GM12865 (cell line): ENCODE measurements at regions not wholly inside any gene's neighbourhood (a gene's known extent, or its start where the extent isn't known, plus 50 kb on each side); places are given as distances from the start of the nearest gene placed in this dataset.
"Not testable (repeated sequence)": the region's sequence is repeated elsewhere in the genome, so short reads cannot be mapped to it uniquely, and the experiment has no call there.

Source experiments
- DNase-seq: peaks from one replicate; pipeline ENCODE4 v3.0.0; 2010; ENCODE audit warnings: low read depth
- H3K4me3 ChIP-seq: 2 replicates; pipeline ENCODE4 v1.5.1; 2011; ENCODE audit warnings: mild to moderate bottlenecking, low read depth, low read length, control low read depth
- CTCF ChIP-seq: IDR thresholded peaks from 2 replicates; pipeline ENCODE4 v1.5.1; 2011; ENCODE audit warnings: low read length, control low read depth, low read depth, inconsistent platforms; ENCODE audit not compliant: insufficient read depth; ENCODE audit errors: missing control alignments

- no peak for DNase-seq
- H3K4me3 ChIP-seq: no peak overlapping the region
- no peak for TF ChIP-seq CTCF
Measured at GRCh38 chr10:6990891-6991290, 410.8 kb upstream of the PRKCQ start.

- peak; percentile 3 for DNase-seq
- TF ChIP-seq CTCF: no peak
- H3K4me3 ChIP-seq: no peak overlapping the region
Measured at GRCh38 chr10:6988654-6989053, 408.6 kb upstream of the PRKCQ start.

- no peak for DNase-seq
- TF ChIP-seq CTCF: no peak
Measured at GRCh38 chr10:6987536-6987945, 407.5 kb upstream of the PRKCQ start.

GRCh38 chr10:6986927-6987326 is 406.9 kb upstream of the PRKCQ start:
- TF ChIP-seq CTCF: no peak
- no peak overlapping the region for H3K4me3 ChIP-seq
- DNase-seq: no peak

More at GRCh38 chr10:6987536-6987945, 407.5 kb upstream of the PRKCQ start:
- no peak overlapping the region for H3K4me3 ChIP-seq

- no peak overlapping the region for H3K4me3 ChIP-seq
- DNase-seq: no peak
- TF ChIP-seq CTCF: no peak
Measured at GRCh38 chr10:6985644-6986043, 405.6 kb upstream of the PRKCQ start.

- TF ChIP-seq CTCF: no peak
- no peak for DNase-seq
- H3K4me3 ChIP-seq: no peak overlapping the region
Measured at GRCh38 chr10:6984971-6985370, 404.9 kb upstream of the PRKCQ start.

- DNase-seq, H3K4me3 ChIP-seq: not testable (repeated sequence)
Measured at GRCh38 chr10:6984016-6984415, 403.9 kb upstream of the PRKCQ start.
